A549 (cell line): ENCODE measurements at regions not wholly inside any gene's neighbourhood (a gene's known extent, or its start where the extent isn't known, plus 50 kb on each side); places are given as distances from the start of the nearest gene placed in this dataset.

Source experiments
- CEBPB ChIP-seq, 2 experiments: fragments of >200 bp in 1 of 2; sonication (Bioruptor Twin) in 1 of 2; formaldehyde crosslinking in 1 of 2; IDR thresholded peaks; 2 replicates each; pipeline ENCODE4 v1.6.1; 2012 to 2016
- KDM5A ChIP-seq: fragments of 200-600 bp; sonication (generic); IDR thresholded peaks from 2 replicates; pipeline ENCODE4 v1.6.1; 2016; ENCODE audit warnings: antibody characterized with exemption, mild to moderate bottlenecking
- NFE2L2 ChIP-seq: fragments of 150-350 bp; conservative IDR thresholded peaks from 2 replicates; pipeline ENCODE4 v1.6.1; 2014; ENCODE audit warnings: low read length
- POLR2A ChIP-seq: IDR thresholded peaks from 2 replicates; pipeline ENCODE4 v1.6.1; 2012; ENCODE audit warnings: mild to moderate bottlenecking, low read length
- RAD21 ChIP-seq, 2 experiments: fragments of >200 bp in 1 of 2; sonication (Bioruptor Twin) in 1 of 2; formaldehyde crosslinking in 1 of 2; IDR thresholded peaks in 1 of 2; conservative IDR thresholded peaks in 1 of 2; 2 replicates in 1 of 2; 3 replicates in 1 of 2; pipeline ENCODE4 v1.6.1; 2012 to 2018; ENCODE audit warnings: inconsistent platforms in 1 of 2
- RFX5 ChIP-seq: fragments of 450-650 bp; IDR thresholded peaks from 2 replicates; pipeline ENCODE4 v1.7.1; 2014; ENCODE audit warnings: antibody characterized with exemption, mild to moderate bottlenecking, moderate library complexity
- RNF2 ChIP-seq: fragments of 200-600 bp; sonication (generic); IDR thresholded peaks from 2 replicates; pipeline ENCODE4 v1.6.1; 2016; ENCODE audit warnings: low read depth, mild to moderate bottlenecking, antibody characterized with exemption, moderate library complexity, borderline replicate concordance
- SREBF2 ChIP-seq: fragments of 450-650 bp; IDR thresholded peaks from 2 replicates; pipeline ENCODE4 v1.6.1; 2014; ENCODE audit warnings: mild to moderate bottlenecking, moderate library complexity
- ZSCAN20 ChIP-seq: fragments of 250-450 bp; sonication (Bioruptor Pico); IDR thresholded peaks from 2 replicates; pipeline ENCODE4 v1.8.0; 2022; ENCODE audit warnings: mild to moderate bottlenecking, moderate library complexity
- TF ChIP-seq, protein P1 (sequence below): IDR thresholded peaks from 2 replicates; pipeline ENCODE4 v1.6.1; 2012
- TF ChIP-seq, protein P2 (sequence below): fragments of 200-600 bp; sonication (generic); IDR thresholded peaks from 2 replicates; pipeline ENCODE4 v1.6.1; 2016; ENCODE audit warnings: antibody characterized with exemption, mild to moderate bottlenecking, moderate library complexity
- TF ChIP-seq, protein P3 (sequence below): fragments of >200 bp; sonication (Bioruptor Twin); formaldehyde crosslinking; IDR thresholded peaks from 3 replicates; pipeline ENCODE4 v1.5.1; 2016
- TF ChIP-seq, protein P4 (sequence below): fragments of 250-450 bp; sonication (Bioruptor Pico); IDR thresholded peaks from 2 replicates; pipeline ENCODE4 v1.5.0; 2021; ENCODE audit warnings: mild to moderate bottlenecking, moderate library complexity, borderline replicate concordance

DNA sequence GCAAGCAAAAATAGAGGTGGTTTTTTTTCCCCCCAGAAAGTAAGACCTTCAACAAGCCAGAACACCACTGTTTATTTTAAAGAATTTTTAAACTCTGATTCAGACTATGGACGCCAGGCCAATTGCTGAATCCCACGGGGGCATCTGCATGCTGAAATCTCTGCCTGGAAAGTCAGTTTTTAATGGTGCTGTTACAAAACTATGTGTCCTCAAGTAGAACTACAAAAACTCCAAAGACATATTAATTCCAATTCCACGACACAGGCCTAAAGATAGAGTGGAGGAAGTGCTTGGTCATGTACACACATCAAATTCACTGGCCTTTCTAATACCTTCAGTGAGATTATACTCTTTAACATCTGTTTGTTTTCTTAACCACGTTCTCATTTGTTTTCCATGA is 490.5 kb upstream of the NR2F2 start:
- TF ChIP-seq POLR2A, result no peak
- TF ChIP-seq, protein P1, sequence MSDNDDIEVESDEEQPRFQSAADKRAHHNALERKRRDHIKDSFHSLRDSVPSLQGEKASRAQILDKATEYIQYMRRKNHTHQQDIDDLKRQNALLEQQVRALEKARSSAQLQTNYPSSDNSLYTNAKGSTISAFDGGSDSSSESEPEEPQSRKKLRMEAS, result no peak
- TF ChIP-seq, protein P2, sequence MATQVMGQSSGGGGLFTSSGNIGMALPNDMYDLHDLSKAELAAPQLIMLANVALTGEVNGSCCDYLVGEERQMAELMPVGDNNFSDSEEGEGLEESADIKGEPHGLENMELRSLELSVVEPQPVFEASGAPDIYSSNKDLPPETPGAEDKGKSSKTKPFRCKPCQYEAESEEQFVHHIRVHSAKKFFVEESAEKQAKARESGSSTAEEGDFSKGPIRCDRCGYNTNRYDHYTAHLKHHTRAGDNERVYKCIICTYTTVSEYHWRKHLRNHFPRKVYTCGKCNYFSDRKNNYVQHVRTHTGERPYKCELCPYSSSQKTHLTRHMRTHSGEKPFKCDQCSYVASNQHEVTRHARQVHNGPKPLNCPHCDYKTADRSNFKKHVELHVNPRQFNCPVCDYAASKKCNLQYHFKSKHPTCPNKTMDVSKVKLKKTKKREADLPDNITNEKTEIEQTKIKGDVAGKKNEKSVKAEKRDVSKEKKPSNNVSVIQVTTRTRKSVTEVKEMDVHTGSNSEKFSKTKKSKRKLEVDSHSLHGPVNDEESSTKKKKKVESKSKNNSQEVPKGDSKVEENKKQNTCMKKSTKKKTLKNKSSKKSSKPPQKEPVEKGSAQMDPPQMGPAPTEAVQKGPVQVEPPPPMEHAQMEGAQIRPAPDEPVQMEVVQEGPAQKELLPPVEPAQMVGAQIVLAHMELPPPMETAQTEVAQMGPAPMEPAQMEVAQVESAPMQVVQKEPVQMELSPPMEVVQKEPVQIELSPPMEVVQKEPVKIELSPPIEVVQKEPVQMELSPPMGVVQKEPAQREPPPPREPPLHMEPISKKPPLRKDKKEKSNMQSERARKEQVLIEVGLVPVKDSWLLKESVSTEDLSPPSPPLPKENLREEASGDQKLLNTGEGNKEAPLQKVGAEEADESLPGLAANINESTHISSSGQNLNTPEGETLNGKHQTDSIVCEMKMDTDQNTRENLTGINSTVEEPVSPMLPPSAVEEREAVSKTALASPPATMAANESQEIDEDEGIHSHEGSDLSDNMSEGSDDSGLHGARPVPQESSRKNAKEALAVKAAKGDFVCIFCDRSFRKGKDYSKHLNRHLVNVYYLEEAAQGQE, result no peak
- TF ChIP-seq, protein P3, sequence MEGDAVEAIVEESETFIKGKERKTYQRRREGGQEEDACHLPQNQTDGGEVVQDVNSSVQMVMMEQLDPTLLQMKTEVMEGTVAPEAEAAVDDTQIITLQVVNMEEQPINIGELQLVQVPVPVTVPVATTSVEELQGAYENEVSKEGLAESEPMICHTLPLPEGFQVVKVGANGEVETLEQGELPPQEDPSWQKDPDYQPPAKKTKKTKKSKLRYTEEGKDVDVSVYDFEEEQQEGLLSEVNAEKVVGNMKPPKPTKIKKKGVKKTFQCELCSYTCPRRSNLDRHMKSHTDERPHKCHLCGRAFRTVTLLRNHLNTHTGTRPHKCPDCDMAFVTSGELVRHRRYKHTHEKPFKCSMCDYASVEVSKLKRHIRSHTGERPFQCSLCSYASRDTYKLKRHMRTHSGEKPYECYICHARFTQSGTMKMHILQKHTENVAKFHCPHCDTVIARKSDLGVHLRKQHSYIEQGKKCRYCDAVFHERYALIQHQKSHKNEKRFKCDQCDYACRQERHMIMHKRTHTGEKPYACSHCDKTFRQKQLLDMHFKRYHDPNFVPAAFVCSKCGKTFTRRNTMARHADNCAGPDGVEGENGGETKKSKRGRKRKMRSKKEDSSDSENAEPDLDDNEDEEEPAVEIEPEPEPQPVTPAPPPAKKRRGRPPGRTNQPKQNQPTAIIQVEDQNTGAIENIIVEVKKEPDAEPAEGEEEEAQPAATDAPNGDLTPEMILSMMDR, result no peak
- no peak for TF ChIP-seq RNF2
- TF ChIP-seq CEBPB (IDR thresholded peaks at IDR 0.05), result no peak
- TF ChIP-seq RAD21 (conservative IDR thresholded peaks at IDR 0.05 in 1 of 2, IDR thresholded peaks at IDR 0.05 in 1 of 2), result no peak
- TF ChIP-seq KDM5A, result no peak
- TF ChIP-seq SREBF2, result no peak
- TF ChIP-seq, protein P4, sequence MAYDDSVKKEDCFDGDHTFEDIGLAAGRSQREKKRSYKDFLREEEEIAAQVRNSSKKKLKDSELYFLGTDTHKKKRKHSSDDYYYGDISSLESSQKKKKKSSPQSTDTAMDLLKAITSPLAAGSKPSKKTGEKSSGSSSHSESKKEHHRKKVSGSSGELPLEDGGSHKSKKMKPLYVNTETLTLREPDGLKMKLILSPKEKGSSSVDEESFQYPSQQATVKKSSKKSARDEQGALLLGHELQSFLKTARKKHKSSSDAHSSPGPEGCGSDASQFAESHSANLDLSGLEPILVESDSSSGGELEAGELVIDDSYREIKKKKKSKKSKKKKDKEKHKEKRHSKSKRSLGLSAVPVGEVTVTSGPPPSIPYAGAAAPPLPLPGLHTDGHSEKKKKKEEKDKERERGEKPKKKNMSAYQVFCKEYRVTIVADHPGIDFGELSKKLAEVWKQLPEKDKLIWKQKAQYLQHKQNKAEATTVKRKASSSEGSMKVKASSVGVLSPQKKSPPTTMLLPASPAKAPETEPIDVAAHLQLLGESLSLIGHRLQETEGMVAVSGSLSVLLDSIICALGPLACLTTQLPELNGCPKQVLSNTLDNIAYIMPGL (CRISPR knock-in tag), result no peak
- no peak for TF ChIP-seq RFX5
- no peak for TF ChIP-seq NFE2L2
- TF ChIP-seq ZSCAN20 (CRISPR knock-in tag), result no peak
